Prostate gland (tissue), 1 donor: ENCODE measurements at regions not wholly inside any gene's neighbourhood (a gene's known extent, or its start where the extent isn't known, plus 50 kb on each side); places are given as distances from the start of the nearest gene placed in this dataset.

Experiments
- POLR2A ChIP-seq: fragments of 450-650 bp; IDR thresholded peaks from one replicate; pipeline ENCODE4 v1.6.1; 2016; ENCODE audit warnings: antibody characterized with exemption, mild to moderate bottlenecking
- POLR2AphosphoS5 ChIP-seq: sonication (generic); formaldehyde crosslinking; IDR thresholded peaks from one replicate; pipeline ENCODE4 v1.6.1; 2017; ENCODE audit warnings: antibody characterized with exemption

- TF ChIP-seq POLR2A = no peak
- TF ChIP-seq POLR2AphosphoS5 = no peak
Measured at GRCh38 chr13:72204291-72204690, 337.3 kb upstream of the DACH1 start.
